Endothelial cell of umbilical vein (primary cell): ENCODE measurements at regions not wholly inside any gene's neighbourhood (a gene's known extent, or its start where the extent isn't known, plus 50 kb on each side); places are given as distances from the start of the nearest gene placed in this dataset.

Experiments used
- BruUV-seq: library from RNA; stranded (reverse); fragments of 400-500 nt; replicated peaks from 2 replicates; lab custom pipeline; 2021; lab: Mats Ljungman, UMichigan
- CTCF ChIA-PET: fragments of 300-600, 350-600 bp; sonication (Branson Sonifier 250); formaldehyde crosslinking; loops from one replicate; lab custom pipeline; 2021; ENCODE audit warnings: antibody characterized with exemption, inconsistent platforms; lab: Charles Lee
- POLR2A ChIA-PET: fragments of 300-600, 350-600 bp; sonication (Branson Sonifier 250); formaldehyde crosslinking; loops from one replicate; lab custom pipeline; 2021; ENCODE audit warnings: antibody characterized with exemption, inconsistent platforms; lab: Charles Lee
- DNase-seq: peaks from one replicate; pipeline ENCODE4 v3.0.0-alpha.2; 2011; ENCODE audit warnings: low read depth, low spot score
- FAIRE-seq: peaks from 2 replicates; lab custom pipeline; 2011; peaks lifted over from hg19 to GRCh38; lab: Jason Lieb, UNC
- H2AFZ ChIP-seq: 2 replicates; pipeline ENCODE4 v1.6.0; 2012; ENCODE audit warnings: low read depth, low read length, control low read depth, inconsistent platforms
- H3K27ac ChIP-seq: 2 replicates; pipeline ENCODE4 v1.5.1; 2011; ENCODE audit warnings: low read depth, mild to moderate bottlenecking, control low read depth, low read length, moderate library complexity; ENCODE audit not compliant: insufficient read depth
- H3K27me3 ChIP-seq, 2 experiments: 2 replicates each; pipeline versions ENCODE4 v1.6.0 to v1.6.1; 2011; ENCODE audit warnings: low read length in 2 of 2, mixed read lengths in 1 of 2; ENCODE audit not compliant: control insufficient read depth in 2 of 2, insufficient read depth in 2 of 2
- H3K36me3 ChIP-seq, 2 experiments: 2 replicates in 1 of 2; 3 replicates in 1 of 2; pipeline ENCODE4 v1.5.1; 2011; ENCODE audit warnings: low read length in 2 of 2, mild to moderate bottlenecking in 1 of 2, moderate library complexity in 1 of 2; ENCODE audit not compliant: control insufficient read depth in 2 of 2, insufficient read depth in 2 of 2; ENCODE audit errors: extremely low read depth in 1 of 2
- H3K4me1 ChIP-seq: 3 replicates; pipeline ENCODE4 v1.5.1; 2011; ENCODE audit warnings: mild to moderate bottlenecking, low read length; ENCODE audit not compliant: control insufficient read depth, insufficient read depth; ENCODE audit errors: extremely low read depth
- H3K4me2 ChIP-seq: 2 replicates; pipeline ENCODE4 v1.6.1; 2011; ENCODE audit warnings: low read length, control low read depth, mixed read lengths; ENCODE audit not compliant: insufficient read depth
- H3K4me3 ChIP-seq, 3 experiments: fragments of 200-600 bp in 1 of 3; sonication (generic), shearing (Covaris generic) in 1 of 3; replicated peaks in 1 of 3; 2 replicates each; pipeline ENCODE4 v1.5.1; 2011 to 2016; ENCODE audit warnings: control low read depth in 3 of 3, low read length in 3 of 3, mild to moderate bottlenecking in 2 of 3, inconsistent platforms in 1 of 3, low read depth in 1 of 3, moderate library complexity in 1 of 3; ENCODE audit not compliant: insufficient read depth in 1 of 3
- H3K79me2 ChIP-seq: 2 replicates; pipeline ENCODE4 v1.6.0; 2012; ENCODE audit warnings: low read length, inconsistent platforms; ENCODE audit not compliant: control insufficient read depth, insufficient read depth
- H3K9ac ChIP-seq: replicated peaks from 2 replicates; pipeline ENCODE3; 2011; ENCODE audit warnings: low read length, control low read depth; ENCODE audit not compliant: insufficient read depth; ENCODE audit errors: extremely low read depth
- H3K9me1 ChIP-seq: replicated peaks from 3 replicates; pipeline ENCODE4 v1.6.0; 2011; ENCODE audit warnings: mild to moderate bottlenecking, low read length; ENCODE audit not compliant: control insufficient read depth, insufficient read depth; ENCODE audit errors: extremely low read depth
- H3K9me3 ChIP-seq: replicated peaks from 2 replicates; pipeline ENCODE4 v1.5.1; 2012; ENCODE audit warnings: low read length, inconsistent platforms; ENCODE audit not compliant: control insufficient read depth, insufficient read depth
- H4K20me1 ChIP-seq: replicated peaks from 2 replicates; pipeline ENCODE3; 2011; ENCODE audit warnings: mild to moderate bottlenecking, low read length; ENCODE audit not compliant: control insufficient read depth, insufficient read depth; ENCODE audit errors: extremely low read depth
- EZH2 ChIP-seq: IDR thresholded peaks from 2 replicates; pipeline ENCODE4 v1.6.1; 2012; ENCODE audit warnings: borderline replicate concordance, low read depth, mild to moderate bottlenecking, moderate library complexity, low read length, inconsistent platforms; ENCODE audit not compliant: severe bottlenecking
- FOS ChIP-seq: IDR thresholded peaks from 2 replicates; pipeline ENCODE4 v1.6.1; 2011; ENCODE audit warnings: mild to moderate bottlenecking, low read length, moderate library complexity, borderline replicate concordance; ENCODE audit not compliant: insufficient read depth
- GATA2 ChIP-seq: IDR thresholded peaks from 2 replicates; pipeline ENCODE4 v1.7.0; 2011; ENCODE audit warnings: low read depth, mild to moderate bottlenecking, moderate library complexity, mixed read lengths, low read length; ENCODE audit not compliant: insufficient read length, insufficient read depth
- JUN ChIP-seq: IDR thresholded peaks from 2 replicates; pipeline ENCODE4 v1.6.1; 2011; ENCODE audit warnings: borderline replicate concordance, low read depth; ENCODE audit not compliant: insufficient read length, insufficient read depth
- MAX ChIP-seq: IDR thresholded peaks from 2 replicates; pipeline ENCODE4 v1.6.1; 2011; ENCODE audit not compliant: insufficient read depth, insufficient read length
- MYC ChIP-seq: IDR thresholded peaks from one replicate; pipeline ENCODE4 v1.6.1; 2011; ENCODE audit warnings: mild to moderate bottlenecking, low read depth, low read length
- POLR2A ChIP-seq: IDR thresholded peaks from 2 replicates; pipeline ENCODE4 v1.6.1; 2012; ENCODE audit warnings: low read depth, mild to moderate bottlenecking, control low read depth, low read length
- POLR2AphosphoS5 ChIP-seq: IDR thresholded peaks from 2 replicates; pipeline ENCODE4 v1.6.1; 2012; ENCODE audit warnings: low read depth, mild to moderate bottlenecking, control low read depth, low read length, moderate library complexity; ENCODE audit not compliant: insufficient read depth
- dilution Hi-C: fragments of 300-500 bp; cut with MboI; formaldehyde crosslinking; loops from one replicate; pipeline ENCODE4 v1.15.0; 2019; ENCODE audit warnings: low sequenced_read_pairs; ENCODE audit not compliant: extremely low pct_ligation_motif_present
- intact Hi-C: fragments of 100-400 bp; cut with micrococcal nuclease; formaldehyde crosslinking; loops from one replicate; pipeline ENCODE4 v1.10.0; 2022
- TF ChIP-seq, protein P1 (sequence below), 2 donors: IDR thresholded peaks; 1 replicate in 1 of 2; 2 replicates in 1 of 2; pipeline ENCODE4 v1.5.1; 2011; ENCODE audit warnings: low read length in 2 of 2, mild to moderate bottlenecking in 2 of 2, moderate library complexity in 2 of 2, control low read depth in 1 of 2, inconsistent platforms in 1 of 2, low read depth in 1 of 2; ENCODE audit not compliant: insufficient read depth in 1 of 2; ENCODE audit errors: extremely low read depth in 1 of 2

DNA sequence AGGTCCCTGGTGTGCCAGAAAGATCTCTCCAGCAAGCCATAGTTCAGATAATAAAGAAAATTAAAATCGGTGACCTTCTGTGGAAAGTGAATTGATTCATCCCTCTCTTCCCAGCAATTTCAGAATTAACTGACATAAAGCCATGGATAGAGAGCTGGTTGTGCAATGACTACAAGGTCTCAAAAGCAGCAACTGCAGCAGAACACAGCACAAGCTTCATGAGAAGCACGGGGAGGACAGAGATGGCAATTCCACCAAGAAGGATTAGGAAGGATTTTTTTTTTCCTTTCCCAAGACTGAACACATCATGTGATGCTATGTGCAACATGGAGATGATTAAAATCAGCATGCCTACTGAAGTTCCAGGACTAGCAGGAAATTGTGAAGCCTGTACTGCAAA lies 154.9 kb upstream of the PLEKHG7 start:
- no peak overlapping the region for H3K9ac ChIP-seq
- H3K4me1 ChIP-seq: peaks cover 22% of the 10 kb centered on the region
- H3K27ac ChIP-seq: no peak overlapping the region
- H3K36me3 ChIP-seq: no peaks in the 10 kb centered on the region
- H3K79me2 ChIP-seq: no peaks in the 10 kb centered on the region
- H3K9me1 ChIP-seq: no peaks in the 10 kb centered on the region
- no peaks in the 10 kb centered on the region for H4K20me1 ChIP-seq
- dilution Hi-C loops (no loop called here), intact Hi-C loops (no loop called here)
- BruUV-seq: no TSS peak
- H3K4me3 ChIP-seq: no peak overlapping the region
- TF ChIP-seq, protein P1, sequence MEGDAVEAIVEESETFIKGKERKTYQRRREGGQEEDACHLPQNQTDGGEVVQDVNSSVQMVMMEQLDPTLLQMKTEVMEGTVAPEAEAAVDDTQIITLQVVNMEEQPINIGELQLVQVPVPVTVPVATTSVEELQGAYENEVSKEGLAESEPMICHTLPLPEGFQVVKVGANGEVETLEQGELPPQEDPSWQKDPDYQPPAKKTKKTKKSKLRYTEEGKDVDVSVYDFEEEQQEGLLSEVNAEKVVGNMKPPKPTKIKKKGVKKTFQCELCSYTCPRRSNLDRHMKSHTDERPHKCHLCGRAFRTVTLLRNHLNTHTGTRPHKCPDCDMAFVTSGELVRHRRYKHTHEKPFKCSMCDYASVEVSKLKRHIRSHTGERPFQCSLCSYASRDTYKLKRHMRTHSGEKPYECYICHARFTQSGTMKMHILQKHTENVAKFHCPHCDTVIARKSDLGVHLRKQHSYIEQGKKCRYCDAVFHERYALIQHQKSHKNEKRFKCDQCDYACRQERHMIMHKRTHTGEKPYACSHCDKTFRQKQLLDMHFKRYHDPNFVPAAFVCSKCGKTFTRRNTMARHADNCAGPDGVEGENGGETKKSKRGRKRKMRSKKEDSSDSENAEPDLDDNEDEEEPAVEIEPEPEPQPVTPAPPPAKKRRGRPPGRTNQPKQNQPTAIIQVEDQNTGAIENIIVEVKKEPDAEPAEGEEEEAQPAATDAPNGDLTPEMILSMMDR (IDR thresholded peaks at IDR 0.05; ENCODE audit: extremely low read depth in 1 of 2, insufficient read depth in 1 of 2, low read depth in 1 of 2, low read length in 2 of 2): no peak
- no peak for TF ChIP-seq FOS
- no peak for TF ChIP-seq POLR2AphosphoS5
- no peak for TF ChIP-seq GATA2
- TF ChIP-seq MYC: no peak
- no peak for TF ChIP-seq MAX
- TF ChIP-seq JUN: no peak
- no peak for TF ChIP-seq EZH2
- TF ChIP-seq POLR2A: no peak
- FAIRE-seq (no peak), DNase-seq (no peak)
- no peaks in the 10 kb centered on the region for H3K9me3 ChIP-seq
- H3K4me2 ChIP-seq: no peak overlapping the region
- CTCF ChIA-PET: no interaction called here
- H2AFZ ChIP-seq: no peak overlapping the region
- POLR2A ChIA-PET: no interaction called here
- H3K27me3 ChIP-seq: peaks cover 3 to 5% of the 10 kb centered on the region in 2 experiments
